SH-SY5Y (cell line): ENCODE measurements at regions not wholly inside any gene's neighbourhood (a gene's known extent, or its start where the extent isn't known, plus 50 kb on each side); places are given as distances from the start of the nearest gene placed in this dataset.

Experiments used
- GATA2 ChIP-seq: IDR thresholded peaks from 2 replicates; pipeline ENCODE4 v1.6.1; 2011; ENCODE audit warnings: mild to moderate bottlenecking, low read depth, low read length
- GATA3 ChIP-seq: IDR thresholded peaks from 2 replicates; pipeline ENCODE4 v1.6.1; 2011; ENCODE audit warnings: low read depth, mild to moderate bottlenecking, low read length, moderate library complexity

DNA sequence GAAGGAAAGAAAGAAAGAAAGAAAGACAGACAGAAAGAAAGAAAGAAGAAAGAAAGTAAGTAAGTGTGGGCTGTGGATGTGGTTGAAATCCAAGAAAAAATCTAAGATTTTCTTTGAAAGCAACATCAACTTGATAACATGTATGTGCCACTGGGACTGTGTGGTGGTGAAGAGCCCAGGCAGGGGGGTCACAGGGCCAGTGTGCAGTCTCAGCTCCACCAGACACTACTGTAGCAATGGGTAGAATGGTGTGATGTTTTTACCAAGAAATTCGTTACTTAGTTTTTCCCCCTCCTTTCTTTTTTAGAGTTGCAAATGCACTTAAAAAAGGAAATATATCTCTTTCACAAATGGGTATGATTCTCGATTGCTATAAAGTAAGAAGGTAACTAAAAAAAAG is 71.9 kb upstream of the CNEP1R1 start:
- no peak for TF ChIP-seq GATA2
- TF ChIP-seq GATA3: no peak
